Upper lobe of left lung (tissue), 6 donors: ENCODE measurements at regions not wholly inside any gene's neighbourhood (a gene's known extent, or its start where the extent isn't known, plus 50 kb on each side); places are given as distances from the start of the nearest gene placed in this dataset.

ENCODE experiments used
- ATAC-seq, 2 donors: fragments of 200-7000 bp; cut with Tn5 transposase; one replicate each; pipeline ENCODE4 v1.9.1; 2022; ENCODE audit warnings: mild to moderate bottlenecking in 2 of 2, moderate library complexity in 2 of 2; ENCODE audit not compliant: low FRiP score in 2 of 2
- DNase-seq, 2 donors: peaks; one replicate each; pipeline ENCODE4 v3.0.0-alpha.2; 2019 to 2020
- H3K27ac ChIP-seq, 4 donors: fragments of 200-600 bp; sonication (generic); one replicate each; pipeline ENCODE4 v1.5.1; 2016 to 2019
- H3K27me3 ChIP-seq, 4 donors: fragments of 200-600 bp; sonication (generic); one replicate each; pipeline ENCODE4 v1.5.1; 2017 to 2019
- H3K36me3 ChIP-seq, 4 donors: fragments of 200-600 bp; sonication (generic); one replicate each; pipeline ENCODE4 v1.5.1; 2016 to 2019
- H3K4me1 ChIP-seq, 4 donors: fragments of 200-600 bp; sonication (generic); one replicate each; pipeline ENCODE4 v1.5.1; 2018 to 2019
- H3K4me3 ChIP-seq, 4 donors: fragments of 200-600 bp; sonication (generic); one replicate each; pipeline ENCODE4 v1.5.1; 2017 to 2019; ENCODE audit warnings: mild to moderate bottlenecking in 2 of 4, moderate library complexity in 1 of 4
- H3K9me3 ChIP-seq, 4 donors: fragments of 200-600 bp; sonication (generic); one replicate each; pipeline ENCODE4 v1.5.1; 2018 to 2019
- EP300 ChIP-seq, 4 donors: sonication (generic); formaldehyde crosslinking; IDR thresholded peaks; one replicate each; pipeline ENCODE4 v1.5.1; 2017; ENCODE audit warnings: antibody characterized with exemption in 4 of 4, control low read depth in 2 of 4
- POLR2A ChIP-seq, 4 donors: fragments of 450-650 bp; IDR thresholded peaks; one replicate each; pipeline ENCODE4 v1.5.1; 2016 to 2017; ENCODE audit warnings: antibody characterized with exemption in 4 of 4, mild to moderate bottlenecking in 2 of 4
- POLR2AphosphoS5 ChIP-seq, 2 donors: sonication (generic); formaldehyde crosslinking; IDR thresholded peaks; one replicate each; pipeline ENCODE4 v1.5.1; 2017; ENCODE audit warnings: antibody characterized with exemption in 2 of 2
- WGBS, 2 donors: methylation state at CpG; one replicate each; pipeline ENCODE4 v1.1.5; 2017 to 2018; 5-methylcytosine and 5-hydroxymethylcytosine counted together
- TF ChIP-seq, protein P1 (sequence below), 6 experiments: fragments of 450-650 bp in 4 of 6; fragments of 200-600 bp in 2 of 6; sonication (generic) in 2 of 6; IDR thresholded peaks; one replicate each; pipeline ENCODE4 v1.5.1; 2016 to 2019; ENCODE audit warnings: antibody characterized with exemption in 6 of 6
- donor health status: DM: no; HTN: no; CAD: no; lungs with moderate emphysema.
- donor health status: DM: no; HTN: yes; CAD: no; lungs with severe emphysema.

DNA sequence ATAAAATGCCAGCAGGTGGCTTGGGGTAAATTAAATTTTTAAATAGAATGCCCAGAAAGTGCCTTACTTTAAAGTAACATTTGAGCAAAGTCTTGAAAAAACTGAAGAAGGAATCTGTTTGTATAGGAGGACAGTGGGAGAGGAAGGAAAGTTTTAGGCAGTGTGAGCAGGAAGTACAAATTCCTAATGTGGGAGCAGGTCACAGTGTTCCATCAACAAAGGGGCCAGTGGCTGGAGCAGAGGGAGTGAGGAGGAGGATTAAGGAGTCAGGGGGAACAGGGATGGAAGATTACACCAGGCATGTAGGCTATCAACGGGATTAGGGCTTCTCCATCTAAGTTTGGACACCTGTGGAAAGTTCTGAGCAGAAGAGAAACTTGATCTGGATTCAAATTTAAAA is 439.2 kb upstream of the REG3G start:
- H3K36me3 ChIP-seq = no peaks in the 10 kb centered on the region
- TF ChIP-seq, protein P1, sequence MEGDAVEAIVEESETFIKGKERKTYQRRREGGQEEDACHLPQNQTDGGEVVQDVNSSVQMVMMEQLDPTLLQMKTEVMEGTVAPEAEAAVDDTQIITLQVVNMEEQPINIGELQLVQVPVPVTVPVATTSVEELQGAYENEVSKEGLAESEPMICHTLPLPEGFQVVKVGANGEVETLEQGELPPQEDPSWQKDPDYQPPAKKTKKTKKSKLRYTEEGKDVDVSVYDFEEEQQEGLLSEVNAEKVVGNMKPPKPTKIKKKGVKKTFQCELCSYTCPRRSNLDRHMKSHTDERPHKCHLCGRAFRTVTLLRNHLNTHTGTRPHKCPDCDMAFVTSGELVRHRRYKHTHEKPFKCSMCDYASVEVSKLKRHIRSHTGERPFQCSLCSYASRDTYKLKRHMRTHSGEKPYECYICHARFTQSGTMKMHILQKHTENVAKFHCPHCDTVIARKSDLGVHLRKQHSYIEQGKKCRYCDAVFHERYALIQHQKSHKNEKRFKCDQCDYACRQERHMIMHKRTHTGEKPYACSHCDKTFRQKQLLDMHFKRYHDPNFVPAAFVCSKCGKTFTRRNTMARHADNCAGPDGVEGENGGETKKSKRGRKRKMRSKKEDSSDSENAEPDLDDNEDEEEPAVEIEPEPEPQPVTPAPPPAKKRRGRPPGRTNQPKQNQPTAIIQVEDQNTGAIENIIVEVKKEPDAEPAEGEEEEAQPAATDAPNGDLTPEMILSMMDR (IDR thresholded peaks at IDR 0.05) = no peak
- TF ChIP-seq EP300 (IDR thresholded peaks at IDR 0.05) (no peak), POLR2A (IDR thresholded peaks at IDR 0.05) (no peak), POLR2AphosphoS5 (IDR thresholded peaks at IDR 0.05) (no peak)
- H3K9me3 ChIP-seq = no peaks in the 10 kb centered on the region
- no peaks in the 10 kb centered on the region for H3K27me3 ChIP-seq
- no peak overlapping the region for H3K4me3 ChIP-seq
- 50 to 57% methylated on average over 1 of the region's 1 CpG for WGBS, 2 donors
- H3K4me1 ChIP-seq = no peaks in the 10 kb centered on the region
- H3K27ac ChIP-seq = no peak overlapping the region
- ATAC-seq = no peak
- DNase-seq = no peak

DNA sequence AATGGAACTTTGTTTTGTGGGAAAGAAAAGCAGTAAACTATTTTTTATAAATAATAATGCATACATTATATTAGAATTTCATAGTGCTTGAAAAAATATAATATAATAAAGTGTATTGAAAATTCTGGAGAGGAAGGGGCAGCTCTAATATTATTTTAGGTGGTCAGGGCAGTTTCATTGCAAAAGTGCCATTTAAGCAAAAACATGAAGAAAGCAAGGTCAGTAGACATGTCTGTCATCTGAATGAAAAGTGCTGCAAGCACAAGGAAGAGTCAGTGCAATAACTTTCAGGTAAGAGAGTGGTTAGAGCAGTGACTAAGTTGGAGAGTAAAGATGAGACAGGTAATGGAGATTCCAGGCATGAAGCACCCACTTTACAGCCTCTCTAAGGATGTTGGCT is 435.6 kb upstream of the REG3G start:
- Histone ChIP-seq H3K27me3 (no peaks in the 10 kb centered on the region), H3K27ac (no peak overlapping the region), H3K4me3 (no peak overlapping the region), H3K4me1 (no peaks in the 10 kb centered on the region), H3K9me3 (no peaks in the 10 kb centered on the region), H3K36me3 (no peaks in the 10 kb centered on the region)
- DNase-seq = no peak
- TF ChIP-seq POLR2A (IDR thresholded peaks at IDR 0.05) = no peak
- TF ChIP-seq, protein P1 (IDR thresholded peaks at IDR 0.05) = no peak
- no peak for TF ChIP-seq EP300 (IDR thresholded peaks at IDR 0.05)
- no peak for TF ChIP-seq POLR2AphosphoS5 (IDR thresholded peaks at IDR 0.05)
- no peak for ATAC-seq

DNA sequence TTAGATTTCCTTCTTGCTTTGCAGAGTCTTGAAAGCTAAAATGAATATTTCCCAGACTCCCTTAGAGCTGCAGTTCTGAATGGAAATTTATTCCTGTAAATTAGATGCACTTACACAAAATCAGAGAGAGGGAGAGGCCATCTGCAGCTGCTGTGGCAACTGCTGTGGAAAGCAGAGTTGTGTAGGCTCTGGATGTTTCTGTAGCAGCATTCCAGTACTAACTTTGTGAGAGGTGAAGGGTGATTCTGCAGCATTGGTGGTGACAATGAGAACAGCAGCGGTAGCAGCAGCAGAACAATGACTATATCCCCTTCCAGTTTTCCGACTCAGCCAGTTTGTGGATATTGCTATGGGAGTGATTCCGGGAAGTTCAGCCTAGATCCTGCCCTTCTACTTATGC is 433.0 kb upstream of the REG3G start:
- Histone ChIP-seq H3K9me3 (no peaks in the 10 kb centered on the region), H3K27ac (no peak overlapping the region)
- DNase-seq = no peak

DNA sequence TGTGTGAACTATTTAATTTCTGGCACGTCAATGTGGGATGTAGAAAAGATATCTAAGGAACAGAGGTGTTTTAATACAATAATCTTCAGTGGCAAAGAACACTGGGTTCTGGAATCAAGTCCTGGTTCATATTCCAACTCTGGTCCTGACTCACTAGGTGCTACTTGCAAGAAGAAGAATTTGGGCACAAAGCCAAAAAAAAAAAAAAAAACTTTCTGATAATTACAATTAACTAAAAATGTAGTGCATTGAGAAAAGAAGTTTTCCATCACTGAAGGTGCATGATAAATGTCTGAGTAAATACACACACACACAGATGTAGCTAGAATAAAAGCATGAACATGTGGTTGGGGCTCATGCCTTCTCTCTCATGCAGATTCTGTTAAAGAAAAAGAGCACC is 424.4 kb upstream of the REG3G start:
- ATAC-seq = no peak
- no peak for TF ChIP-seq EP300 (IDR thresholded peaks at IDR 0.05)
- Histone ChIP-seq H3K27me3 (no peaks in the 10 kb centered on the region), H3K9me3 (no peaks in the 10 kb centered on the region), H3K4me1 (no peaks in the 10 kb centered on the region), H3K27ac (no peak overlapping the region), H3K4me3 (no peak overlapping the region), H3K36me3 (no peaks in the 10 kb centered on the region)
- WGBS, 2 donors = 94 to 95% methylated on average over 1 of the region's 1 CpG
- no peak for DNase-seq

More for the DNA sequence above, 433.0 kb upstream of the REG3G start:
- 47 to 66% methylated on average over 2 to 3 of the region's 3 CpGs for WGBS, 2 donors
- TF ChIP-seq EP300 (IDR thresholded peaks at IDR 0.05) (no peak), POLR2A (IDR thresholded peaks at IDR 0.05) (no peak), POLR2AphosphoS5 (IDR thresholded peaks at IDR 0.05) (no peak)
- TF ChIP-seq, protein P1 (IDR thresholded peaks at IDR 0.05) = no peak
- Histone ChIP-seq H3K36me3 (no peaks in the 10 kb centered on the region), H3K4me1 (no peaks in the 10 kb centered on the region), H3K4me3 (no peak overlapping the region), H3K27me3 (no peaks in the 10 kb centered on the region)
- no peak for ATAC-seq

DNA sequence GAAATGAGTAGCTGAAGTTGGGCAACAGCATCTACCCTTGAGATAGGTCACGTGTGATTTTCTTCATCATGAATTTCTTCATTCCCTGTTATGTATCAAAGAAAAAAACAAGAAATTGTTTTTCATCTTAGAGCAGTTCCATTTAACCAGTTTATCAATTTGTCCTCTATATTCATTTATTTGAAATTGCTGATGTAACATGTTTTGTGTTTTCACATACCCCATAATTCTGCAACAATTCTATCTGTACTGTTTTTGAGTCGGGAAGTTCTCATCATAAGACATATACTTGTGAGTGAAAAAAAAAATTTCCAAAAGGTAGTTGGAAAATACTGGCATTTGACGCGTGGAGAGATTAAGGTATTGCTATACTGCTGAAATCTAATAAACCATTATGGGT is 422.6 kb upstream of the REG3G start:
- H3K4me3 ChIP-seq = no peak overlapping the region
- H3K9me3 ChIP-seq = no peaks in the 10 kb centered on the region
- DNase-seq (no peak), ATAC-seq (no peak)
- no peaks in the 10 kb centered on the region for H3K36me3 ChIP-seq
- TF ChIP-seq POLR2AphosphoS5 (IDR thresholded peaks at IDR 0.05) (no peak), EP300 (IDR thresholded peaks at IDR 0.05) (no peak), POLR2A (IDR thresholded peaks at IDR 0.05) (no peak)
- TF ChIP-seq, protein P1 (IDR thresholded peaks at IDR 0.05) = no peak
- 93% methylated on average over 4 of the region's 4 CpGs for WGBS, 2 donors
- no peaks in the 10 kb centered on the region for H3K27me3 ChIP-seq
- H3K4me1 ChIP-seq = no peaks in the 10 kb centered on the region
- no peak overlapping the region for H3K27ac ChIP-seq
